HCT116 (cell line): ENCODE measurements at regions not wholly inside any gene's neighbourhood (a gene's known extent, or its start where the extent isn't known, plus 50 kb on each side); places are given as distances from the start of the nearest gene placed in this dataset.

Source experiments
- ATF3 ChIP-seq: IDR thresholded peaks from 2 replicates; pipeline ENCODE4 v1.6.1; 2012
- CTCF ChIP-seq, 3 experiments: fragments of 200-600 bp in 1 of 3; sonication (generic) in 1 of 3; IDR thresholded peaks in 2 of 3; conservative IDR thresholded peaks in 1 of 3; 2 replicates each; pipeline ENCODE4 v1.5.1; 2012 to 2017; ENCODE audit warnings: low read depth in 2 of 3, low read length in 2 of 3, antibody characterized with exemption in 1 of 3, borderline replicate concordance in 1 of 3, control low read depth in 1 of 3, mild to moderate bottlenecking in 1 of 3, mixed read lengths in 1 of 3, mixed run types in 1 of 3, moderate library complexity in 1 of 3; ENCODE audit not compliant: insufficient read depth in 1 of 3
- EGR1 ChIP-seq: IDR thresholded peaks from 2 replicates; pipeline ENCODE4 v1.6.1; 2012; ENCODE audit warnings: low read depth
- EZH2 ChIP-seq: fragments of 200-600 bp; sonication (generic); IDR thresholded peaks from 2 replicates; pipeline ENCODE4 v1.6.1; 2017; ENCODE audit warnings: antibody characterized with exemption, mixed run types
- FOSL1 ChIP-seq: IDR thresholded peaks from 2 replicates; pipeline ENCODE4 v1.6.1; 2012; ENCODE audit warnings: low read depth
- POLR2A ChIP-seq: IDR thresholded peaks from 2 replicates; pipeline ENCODE4 v1.7.0; 2011; ENCODE audit warnings: borderline replicate concordance; ENCODE audit not compliant: insufficient read depth, insufficient read length; ENCODE audit errors: extremely low read depth
- POLR2AphosphoS5 ChIP-seq: IDR thresholded peaks from 2 replicates; pipeline ENCODE4 v1.6.1; 2011; ENCODE audit warnings: mild to moderate bottlenecking, low read depth, low read length, moderate library complexity
- REST ChIP-seq: IDR thresholded peaks from 2 replicates; pipeline ENCODE4 v1.6.1; 2012; ENCODE audit warnings: low read depth
- SIN3A ChIP-seq: IDR thresholded peaks from 2 replicates; pipeline ENCODE4 v1.6.1; 2012; ENCODE audit warnings: low read depth
- SP1 ChIP-seq: IDR thresholded peaks from 2 replicates; pipeline ENCODE4 v1.6.1; 2012; ENCODE audit warnings: low read depth
- TCF7L2 ChIP-seq: IDR thresholded peaks from 2 replicates; pipeline ENCODE4 v1.7.0; 2011; ENCODE audit warnings: borderline replicate concordance, inconsistent platforms; ENCODE audit not compliant: insufficient read depth, insufficient read length; ENCODE audit errors: extremely low read depth
- YY1 ChIP-seq: IDR thresholded peaks from 2 replicates; pipeline ENCODE4 v1.6.1; 2011; ENCODE audit warnings: low read length, low read depth, moderate library complexity, mild to moderate bottlenecking; ENCODE audit not compliant: insufficient replicate concordance; ENCODE audit errors: extremely low read depth
- ZNF274 ChIP-seq: fragments of 200-500 bp; sonication (Bioruptor generic); IDR thresholded peaks from 2 replicates; pipeline ENCODE4 v1.6.1; 2014; ENCODE audit warnings: mild to moderate bottlenecking, low read depth, low read length, inconsistent platforms
- TF ChIP-seq, protein P1 (sequence below): IDR thresholded peaks from 2 replicates; pipeline ENCODE4 v1.6.1; 2012

DNA sequence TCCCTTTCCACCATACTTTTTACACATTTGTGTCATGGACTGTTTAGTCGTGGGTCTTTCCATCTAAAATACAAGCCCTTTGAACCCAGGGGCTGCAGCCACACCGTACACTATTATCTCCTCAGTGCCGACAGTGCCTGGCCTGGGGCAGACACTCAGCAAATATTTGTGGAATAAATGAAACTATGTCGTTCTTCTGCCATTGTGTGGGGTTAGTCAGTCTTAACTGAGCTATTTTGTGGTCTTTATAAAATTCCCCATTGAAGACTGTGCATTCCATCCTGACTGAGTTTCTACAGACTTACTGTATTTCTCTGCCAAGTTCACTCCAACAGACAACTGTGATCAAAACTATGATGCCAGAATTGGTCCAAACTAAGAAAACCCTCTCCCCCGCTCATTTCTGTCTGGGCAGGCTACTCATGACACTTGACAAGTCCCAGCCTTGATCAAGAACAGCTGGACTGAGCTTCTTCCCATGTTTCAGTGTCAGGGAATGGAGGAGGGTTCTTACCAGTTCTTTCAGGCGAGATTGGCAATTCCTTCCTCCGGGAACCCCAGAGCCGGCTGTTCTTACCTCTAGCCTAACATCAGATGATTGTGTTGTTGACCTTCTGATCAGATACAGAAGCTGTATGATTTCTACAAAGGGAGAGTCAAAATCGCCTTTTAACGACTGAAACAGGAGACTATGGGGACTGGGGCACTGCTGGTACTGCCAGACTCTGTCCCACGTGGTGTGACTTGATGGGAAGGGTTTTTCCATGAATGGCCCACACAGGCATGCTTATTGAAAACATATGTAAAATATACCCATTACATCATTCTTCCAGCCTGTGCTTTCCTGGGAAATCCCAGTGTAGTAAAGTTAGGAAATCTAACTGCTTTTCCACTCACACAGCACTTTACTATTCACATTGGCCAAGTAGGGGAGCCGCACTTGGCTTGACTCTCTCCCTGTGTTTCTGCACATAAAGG lies 77.4 kb upstream of the NPAS2 start:
- no peak for TF ChIP-seq CTCF (IDR thresholded peaks at IDR 0.05 in 2 of 3, conservative IDR thresholded peaks at IDR 0.05 in 1 of 3; ENCODE audit: borderline replicate concordance in 1 of 3, insufficient read depth in 1 of 3, low read depth in 2 of 3, low read length in 2 of 3)
- no peak for TF ChIP-seq POLR2AphosphoS5
- no peak for TF ChIP-seq ZNF274
- TF ChIP-seq SP1, result no peak
- no peak for TF ChIP-seq POLR2A
- TF ChIP-seq, protein P1, sequence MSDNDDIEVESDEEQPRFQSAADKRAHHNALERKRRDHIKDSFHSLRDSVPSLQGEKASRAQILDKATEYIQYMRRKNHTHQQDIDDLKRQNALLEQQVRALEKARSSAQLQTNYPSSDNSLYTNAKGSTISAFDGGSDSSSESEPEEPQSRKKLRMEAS, result no peak
- no peak for TF ChIP-seq SIN3A
- TF ChIP-seq REST, result no peak
- no peak for TF ChIP-seq EZH2
- no peak for TF ChIP-seq FOSL1
- no peak for TF ChIP-seq EGR1
- no peak for TF ChIP-seq TCF7L2
- no peak for TF ChIP-seq ATF3
- no peak for TF ChIP-seq YY1
